Fibroblast of lung (primary cell): ENCODE measurements at regions not wholly inside any gene's neighbourhood (a gene's known extent, or its start where the extent isn't known, plus 50 kb on each side); places are given as distances from the start of the nearest gene placed in this dataset.

Experiments used
- EZH2 ChIP-seq: IDR thresholded peaks from 2 replicates; pipeline ENCODE4 v1.5.1; 2012; ENCODE audit warnings: low read length, control low read depth, mild to moderate bottlenecking; ENCODE audit errors: missing control alignments
- TF ChIP-seq, protein P1 (sequence below), 2 donors: IDR thresholded peaks in 1 of 2; conservative IDR thresholded peaks in 1 of 2; 1 replicate in 1 of 2; 2 replicates in 1 of 2; pipeline ENCODE4 v1.5.1; 2011 to 2012; ENCODE audit warnings: low read length in 2 of 2, control low read depth in 1 of 2, inconsistent platforms in 1 of 2, low read depth in 1 of 2, mild to moderate bottlenecking in 1 of 2

DNA sequence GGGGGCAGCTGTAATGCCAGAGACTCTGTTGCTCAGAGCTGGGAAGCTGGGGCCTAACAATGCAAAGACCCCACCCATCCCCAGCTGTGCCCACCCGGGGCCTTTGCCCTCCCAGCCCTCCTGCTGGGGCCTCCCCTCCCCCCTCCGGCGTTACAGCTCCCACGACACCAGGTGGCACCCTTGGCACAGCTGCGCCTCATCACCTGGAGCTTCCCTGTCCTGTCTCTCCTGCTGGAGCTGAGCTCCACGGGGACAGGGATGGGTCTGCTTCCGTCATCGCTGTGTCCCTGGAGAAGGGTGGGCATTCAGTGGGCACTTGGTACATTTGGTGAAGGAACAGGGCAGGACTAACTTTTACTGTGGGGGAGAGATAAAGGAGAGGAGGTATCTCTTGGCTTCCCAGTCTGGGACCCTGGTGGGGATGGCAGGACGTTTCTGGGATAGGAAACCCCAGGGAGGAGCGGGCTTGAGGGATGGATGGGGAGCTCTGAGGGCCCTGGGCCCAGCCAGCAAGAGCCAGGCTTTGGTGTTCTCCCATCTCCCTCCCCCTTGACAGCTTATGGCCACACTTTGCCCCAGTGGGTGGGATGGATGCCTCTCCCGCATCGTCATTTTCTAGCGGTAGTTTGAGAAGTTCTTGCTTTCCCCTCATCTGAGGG is 453.2 kb downstream of the PTPRU start:
- TF ChIP-seq, protein P1, sequence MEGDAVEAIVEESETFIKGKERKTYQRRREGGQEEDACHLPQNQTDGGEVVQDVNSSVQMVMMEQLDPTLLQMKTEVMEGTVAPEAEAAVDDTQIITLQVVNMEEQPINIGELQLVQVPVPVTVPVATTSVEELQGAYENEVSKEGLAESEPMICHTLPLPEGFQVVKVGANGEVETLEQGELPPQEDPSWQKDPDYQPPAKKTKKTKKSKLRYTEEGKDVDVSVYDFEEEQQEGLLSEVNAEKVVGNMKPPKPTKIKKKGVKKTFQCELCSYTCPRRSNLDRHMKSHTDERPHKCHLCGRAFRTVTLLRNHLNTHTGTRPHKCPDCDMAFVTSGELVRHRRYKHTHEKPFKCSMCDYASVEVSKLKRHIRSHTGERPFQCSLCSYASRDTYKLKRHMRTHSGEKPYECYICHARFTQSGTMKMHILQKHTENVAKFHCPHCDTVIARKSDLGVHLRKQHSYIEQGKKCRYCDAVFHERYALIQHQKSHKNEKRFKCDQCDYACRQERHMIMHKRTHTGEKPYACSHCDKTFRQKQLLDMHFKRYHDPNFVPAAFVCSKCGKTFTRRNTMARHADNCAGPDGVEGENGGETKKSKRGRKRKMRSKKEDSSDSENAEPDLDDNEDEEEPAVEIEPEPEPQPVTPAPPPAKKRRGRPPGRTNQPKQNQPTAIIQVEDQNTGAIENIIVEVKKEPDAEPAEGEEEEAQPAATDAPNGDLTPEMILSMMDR (conservative IDR thresholded peaks at IDR 0.05 in 1 of 2, IDR thresholded peaks at IDR 0.05 in 1 of 2; ENCODE audit: low read depth in 1 of 2, low read length in 2 of 2), result no peak
- TF ChIP-seq EZH2, result no peak
